GM19467 (cell line): ENCODE measurements at regions not wholly inside any gene's neighbourhood (a gene's known extent, or its start where the extent isn't known, plus 50 kb on each side); places are given as distances from the start of the nearest gene placed in this dataset.

Experiments used
- ATAC-seq: cut with Tn5 transposase; IDR thresholded peaks from one replicate; pipeline ENCODE4 v1.9.1; 2021; ENCODE audit warnings: mild to moderate bottlenecking, moderate library complexity; ENCODE audit not compliant: unreplicated experiment

DNA sequence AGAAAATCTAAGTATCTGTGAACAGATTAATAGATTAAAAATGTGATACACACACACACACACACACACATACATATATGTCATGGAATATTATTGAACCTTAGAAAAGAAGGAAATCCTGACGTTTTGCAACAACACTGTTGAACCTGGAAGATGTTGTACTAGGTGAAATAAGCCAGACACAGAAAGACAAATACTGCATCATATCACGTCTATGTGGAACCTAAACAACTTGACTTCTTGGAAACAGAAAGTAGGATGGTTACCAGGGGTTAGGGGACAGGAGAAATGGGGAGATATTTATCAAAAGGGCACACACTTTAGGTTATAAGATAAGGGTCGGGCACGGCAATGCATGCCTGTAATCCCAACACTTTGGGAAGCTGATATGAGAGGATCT, 698.4 kb upstream of the ID2 start:
- ATAC-seq: no peak

DNA sequence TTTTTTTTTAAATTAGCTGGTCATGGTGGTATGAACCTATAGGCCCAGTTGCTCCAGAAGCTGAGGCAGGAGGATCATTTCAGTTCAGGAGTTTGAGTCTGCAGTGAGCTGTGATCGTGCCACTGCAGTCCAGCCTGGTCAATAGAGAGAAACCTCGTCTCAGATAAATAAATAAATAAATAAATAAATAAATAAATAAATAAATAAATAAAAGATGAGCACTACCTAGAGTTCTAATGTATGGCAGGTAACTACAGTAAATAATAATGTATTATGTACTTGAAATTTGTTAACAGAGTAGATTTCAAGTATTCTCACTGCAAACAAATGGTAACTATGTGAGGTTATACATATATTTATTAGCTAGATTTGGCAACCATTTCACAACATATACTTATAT, 697.9 kb upstream of the ID2 start:
- no peak for ATAC-seq

DNA sequence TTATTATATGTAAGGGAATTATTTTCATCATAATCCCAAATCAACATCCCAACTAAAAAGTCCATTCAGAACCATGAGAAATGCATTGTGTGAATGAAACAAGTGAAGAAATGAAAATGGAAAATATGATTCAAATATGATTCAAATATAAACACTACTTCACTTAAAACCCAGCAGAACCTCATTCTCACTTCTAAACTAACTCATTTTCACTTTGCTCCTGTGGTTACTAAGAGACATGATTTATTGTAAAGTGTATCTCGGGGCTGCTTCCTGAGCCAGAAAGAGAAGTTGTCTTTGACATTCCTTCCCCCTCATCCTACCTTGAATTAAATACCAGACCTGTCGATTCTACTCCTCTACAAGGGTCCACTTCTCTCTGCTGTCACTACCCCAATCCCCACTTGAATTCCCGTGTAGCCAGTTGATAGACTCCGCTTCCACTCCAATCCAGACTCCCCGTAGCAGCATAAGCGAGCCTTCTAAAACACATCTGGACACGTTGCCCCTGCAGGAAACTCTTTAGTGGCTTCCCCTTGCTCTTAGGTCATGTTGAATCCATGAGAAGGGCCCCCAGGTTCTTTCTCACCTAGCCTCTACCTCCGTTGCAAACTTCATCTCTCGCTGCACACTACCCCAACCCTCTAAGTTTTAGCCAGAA, 697.0 kb upstream of the ID2 start:
- ATAC-seq: no peak

DNA sequence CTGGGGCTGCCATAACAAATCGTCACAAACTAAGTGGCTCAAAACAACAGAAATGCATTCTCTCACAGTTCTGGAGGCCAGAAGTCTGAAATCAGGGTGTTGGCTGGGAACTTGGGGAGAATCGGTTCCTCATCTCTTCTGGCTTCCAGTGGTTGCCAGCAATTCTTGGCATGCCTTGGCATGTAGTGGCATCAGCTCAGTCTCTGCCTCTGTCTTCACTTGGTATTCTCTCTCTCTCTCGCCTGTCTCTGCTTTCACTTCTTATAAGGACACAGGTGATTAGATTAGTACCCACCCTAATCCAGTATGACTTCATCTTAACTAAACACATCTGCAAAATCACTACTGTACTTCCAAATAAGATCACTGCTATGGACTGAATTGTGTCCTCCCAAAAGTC, 695.4 kb upstream of the ID2 start:
- ATAC-seq: no peak

GRCh38 chr2:7987992-7988391, 693.9 kb upstream of the ID2 start:
- no peak for ATAC-seq

DNA sequence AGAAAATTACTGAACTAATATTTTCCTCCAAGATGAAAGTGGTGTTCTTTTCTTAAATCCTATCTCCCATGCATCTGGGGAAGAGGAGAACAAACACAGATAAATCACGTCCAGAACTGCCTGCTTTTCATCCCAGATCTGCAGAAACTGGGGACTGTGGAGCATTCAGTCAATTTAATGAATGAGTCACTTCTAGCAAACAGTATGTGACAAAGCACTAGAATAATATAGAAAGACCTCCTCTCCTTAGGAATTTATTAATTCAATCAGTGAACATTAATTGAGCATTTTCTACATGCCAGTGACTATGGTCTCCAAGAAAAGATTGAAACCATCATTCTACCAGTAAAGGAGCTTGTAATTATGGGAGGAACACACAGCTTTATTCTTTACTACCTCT, 693.4 kb upstream of the ID2 start:
- ATAC-seq: no peak

GRCh38 chr2:7989823-7990222, 692.0 kb upstream of the ID2 start:
- ATAC-seq: no peak

DNA sequence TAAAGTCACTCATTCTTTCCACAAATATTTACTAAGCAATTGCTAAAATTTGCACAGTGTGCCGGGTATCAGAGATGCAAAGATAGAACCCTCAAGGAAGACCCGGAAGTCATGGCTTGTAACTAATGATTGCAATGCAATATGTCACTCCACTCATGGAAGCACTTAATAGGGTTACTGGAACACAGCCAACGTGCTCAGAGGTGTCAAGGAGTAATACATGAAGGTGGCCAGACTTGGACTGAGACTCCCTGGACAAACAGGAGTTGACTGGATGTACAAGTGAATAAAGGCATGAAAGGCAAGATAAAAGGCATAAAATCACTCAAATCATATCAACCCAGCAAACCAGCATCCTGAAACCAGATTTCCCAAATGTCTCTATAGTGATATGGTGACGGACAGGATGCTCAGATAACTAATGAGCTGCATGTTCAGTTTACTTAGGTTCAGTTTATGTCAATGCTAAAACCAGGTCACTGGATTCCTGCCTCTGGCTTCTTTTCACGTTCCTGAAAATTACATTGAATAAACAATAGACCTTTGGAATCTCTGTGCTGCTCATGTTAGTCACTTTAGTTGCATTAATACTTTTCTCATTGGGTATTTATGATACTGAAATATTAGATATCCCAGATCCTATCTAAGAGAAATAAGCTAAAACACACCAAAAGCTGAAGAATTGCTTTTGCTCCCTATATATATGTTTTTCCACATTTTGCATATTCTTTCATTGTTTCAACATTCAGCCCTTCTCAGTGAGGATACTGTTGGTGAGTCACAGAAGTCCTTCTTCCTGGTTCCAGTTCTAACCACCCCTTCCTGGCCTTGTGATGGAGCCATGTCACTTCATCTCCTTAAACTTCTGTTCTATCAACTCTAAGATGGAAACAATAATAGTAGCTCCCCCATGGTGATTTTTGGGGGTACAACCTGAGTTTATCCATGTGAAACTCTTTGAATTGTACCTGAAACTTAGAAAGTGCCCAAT, 688.9 kb upstream of the ID2 start:
- ATAC-seq: no peak

DNA sequence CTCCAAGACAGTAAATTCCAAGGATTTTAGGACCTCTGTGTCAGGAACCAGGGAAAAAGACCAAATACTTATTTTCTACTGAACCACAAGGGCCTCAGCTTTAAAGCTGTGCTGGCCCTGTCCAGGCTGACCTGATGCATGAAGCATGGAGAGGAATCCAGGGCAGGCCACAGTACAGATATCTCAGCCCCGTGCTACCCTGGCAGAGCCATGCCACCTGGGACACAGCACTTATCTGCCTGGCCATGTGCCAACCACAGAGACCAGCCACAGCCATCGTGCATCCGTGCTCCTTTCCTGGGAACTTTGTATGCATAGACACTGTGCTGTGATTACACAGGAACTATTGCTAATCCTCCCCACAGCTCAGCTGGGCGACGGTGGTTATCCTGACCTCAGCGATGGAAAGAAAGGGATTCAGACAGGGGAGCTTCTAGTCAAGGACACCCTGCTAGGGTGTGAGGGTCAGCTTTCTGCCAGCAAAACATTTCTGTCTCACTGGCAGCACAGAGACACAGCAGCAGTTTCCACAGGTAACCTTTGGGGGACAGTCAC, 687.4 kb upstream of the ID2 start:
- no peak for ATAC-seq

- no peak for ATAC-seq
Measured at GRCh38 chr2:7997279-7997678, 684.6 kb upstream of the ID2 start.

DNA sequence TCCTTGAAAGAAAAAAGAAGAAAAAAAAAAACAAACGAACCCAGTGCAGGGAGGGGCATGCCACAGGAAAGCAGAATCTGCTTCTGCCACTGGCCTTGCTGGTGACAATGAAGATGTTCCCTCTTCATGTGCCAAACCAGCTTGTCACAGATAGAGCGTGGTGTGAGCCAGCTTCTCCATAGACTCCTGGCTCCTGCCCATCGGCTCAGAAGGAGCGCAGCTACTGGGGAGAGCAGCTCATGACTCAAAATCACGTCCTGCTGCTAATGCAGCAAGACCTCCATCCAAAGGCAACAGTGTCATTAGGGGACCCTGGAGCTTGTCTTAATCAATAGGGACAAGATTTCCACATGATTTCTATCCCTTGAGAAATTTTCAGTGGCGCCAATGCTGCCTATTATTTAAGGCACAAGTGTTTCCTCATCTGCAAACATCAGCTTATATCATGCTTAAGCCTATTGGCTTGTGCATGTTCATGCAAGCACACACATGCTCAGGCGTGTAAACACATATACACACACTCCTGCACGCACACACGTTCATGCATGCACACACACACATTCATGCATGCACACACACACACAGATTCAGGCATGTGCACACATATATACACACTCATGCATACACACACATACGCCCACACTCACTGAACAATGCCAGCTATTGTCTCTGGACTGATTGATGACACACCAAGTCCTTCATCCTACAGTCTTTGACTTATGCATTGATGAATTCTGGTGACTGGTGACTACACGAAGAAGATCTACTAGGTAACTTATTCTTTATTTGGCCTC, 682.0 kb upstream of the ID2 start:
- no peak for ATAC-seq

DNA sequence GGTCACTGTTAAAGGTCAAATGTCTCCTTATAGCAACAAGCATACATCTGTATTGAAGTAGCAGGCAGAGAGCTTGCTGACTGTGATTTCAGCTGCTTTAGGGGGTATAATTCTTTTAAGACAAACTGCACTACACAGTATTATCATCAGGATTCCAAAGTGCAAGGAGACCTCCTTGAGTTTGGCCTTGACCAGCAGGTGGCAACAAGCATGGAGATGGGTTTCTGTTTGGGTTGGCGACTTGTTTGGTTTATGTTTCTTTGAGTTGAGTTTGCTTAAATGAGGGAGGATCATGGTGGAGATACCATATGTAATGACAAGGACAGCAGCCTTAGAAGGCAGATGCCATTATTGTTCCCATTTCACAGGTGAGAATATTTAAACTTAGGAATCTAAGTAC, 681.0 kb upstream of the ID2 start:
- ATAC-seq: no peak

DNA sequence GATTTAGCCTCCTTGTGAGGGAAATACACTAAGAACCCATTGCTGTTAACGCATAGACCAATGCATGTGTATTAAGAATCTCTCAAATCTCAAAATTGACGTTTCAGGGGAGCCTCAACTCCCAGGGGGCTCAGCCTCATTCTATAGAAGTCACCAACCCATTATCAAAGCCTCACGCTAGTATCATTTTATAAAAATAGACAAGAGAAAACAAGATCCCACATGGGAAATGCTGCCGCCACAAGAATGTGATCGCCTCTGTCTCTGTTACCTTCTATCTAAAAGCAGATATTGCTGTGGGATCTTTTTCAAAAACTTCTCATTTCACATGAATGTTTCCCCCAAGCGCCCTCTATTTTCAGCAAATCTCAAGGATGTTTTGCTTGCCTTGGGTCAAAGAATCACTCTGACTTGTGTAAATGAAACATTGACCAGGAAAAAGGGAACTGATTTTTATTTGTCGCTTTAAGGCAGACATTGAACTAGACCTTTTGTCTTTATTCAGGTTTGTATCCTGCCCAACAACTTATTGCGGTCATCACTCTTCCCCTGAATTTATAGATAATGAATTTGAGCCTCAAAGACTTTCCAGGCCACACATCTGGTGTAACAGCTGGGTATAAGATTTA, 679.0 kb upstream of the ID2 start:
- no peak for ATAC-seq

DNA sequence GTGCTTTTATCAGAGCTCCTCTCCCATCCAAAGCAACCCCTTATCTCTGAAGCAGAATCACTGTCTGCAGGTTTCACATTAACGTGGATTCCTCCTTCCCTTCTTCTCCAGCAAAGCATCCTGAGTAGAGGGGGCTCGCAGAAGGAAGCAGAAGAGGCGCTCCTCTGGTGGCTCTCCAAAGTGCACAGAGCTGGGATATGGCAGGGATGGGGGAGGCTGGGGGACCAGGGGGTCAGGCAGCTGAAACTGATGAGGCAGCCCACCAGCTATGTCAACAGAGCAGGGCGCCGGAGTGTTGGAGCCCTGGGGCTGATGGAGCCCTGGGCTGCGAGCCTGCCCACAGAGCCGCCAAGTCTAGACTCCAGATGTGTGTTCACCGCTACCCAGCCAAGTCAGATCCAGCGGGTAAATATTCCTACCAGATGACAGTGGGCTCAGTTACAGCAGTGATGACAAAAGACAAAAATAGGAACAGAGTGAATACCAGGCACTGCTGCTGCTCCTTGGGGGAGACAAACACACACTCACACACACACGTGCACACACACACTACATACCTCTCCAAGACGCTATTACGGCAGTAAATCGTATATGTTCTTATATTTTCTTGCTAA, 678.3 kb upstream of the ID2 start:
- no peak for ATAC-seq

DNA sequence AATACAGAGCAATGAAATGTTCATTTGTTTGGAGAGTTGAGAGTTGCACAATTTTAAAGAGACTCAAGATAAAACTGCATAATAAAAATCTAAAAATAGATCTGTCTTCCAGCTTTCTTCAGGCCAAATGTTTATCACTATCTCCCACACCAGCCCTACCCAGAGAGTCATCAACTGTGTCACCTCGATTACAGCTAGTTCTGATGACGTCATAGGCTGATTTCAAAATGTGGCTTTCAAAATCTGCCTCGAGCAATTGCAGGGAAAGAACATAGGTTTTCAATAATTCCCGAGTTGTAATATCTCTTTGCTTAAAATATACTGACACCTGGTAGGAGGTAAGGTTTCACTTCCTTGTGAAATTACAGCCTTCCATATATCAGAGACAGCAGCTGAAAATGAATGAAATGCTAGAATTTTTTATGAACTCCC, 677.6 kb upstream of the ID2 start:
- ATAC-seq: no peak

- no peak for ATAC-seq
Measured at GRCh38 chr2:8006181-8006580, 675.7 kb upstream of the ID2 start.

DNA sequence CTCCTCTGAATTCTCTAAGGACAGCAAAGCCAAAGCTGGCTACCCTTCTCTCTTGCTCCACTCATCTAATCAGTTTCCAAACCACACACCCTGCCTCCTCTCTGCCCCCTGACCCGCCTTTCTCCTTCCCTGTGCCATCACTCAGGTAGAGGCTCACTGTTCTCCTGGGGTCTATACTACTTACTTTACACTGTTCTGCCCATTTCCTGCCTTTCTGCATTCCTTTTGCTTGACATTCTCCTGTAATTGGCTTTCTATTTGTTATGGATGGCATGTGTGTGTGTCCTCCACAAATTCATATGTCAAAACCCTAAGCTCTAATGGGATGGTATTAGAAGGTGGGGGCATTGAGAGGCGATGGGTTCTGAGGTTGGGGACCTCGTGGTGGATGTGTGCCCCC, 675.2 kb upstream of the ID2 start:
- ATAC-seq: no peak

DNA sequence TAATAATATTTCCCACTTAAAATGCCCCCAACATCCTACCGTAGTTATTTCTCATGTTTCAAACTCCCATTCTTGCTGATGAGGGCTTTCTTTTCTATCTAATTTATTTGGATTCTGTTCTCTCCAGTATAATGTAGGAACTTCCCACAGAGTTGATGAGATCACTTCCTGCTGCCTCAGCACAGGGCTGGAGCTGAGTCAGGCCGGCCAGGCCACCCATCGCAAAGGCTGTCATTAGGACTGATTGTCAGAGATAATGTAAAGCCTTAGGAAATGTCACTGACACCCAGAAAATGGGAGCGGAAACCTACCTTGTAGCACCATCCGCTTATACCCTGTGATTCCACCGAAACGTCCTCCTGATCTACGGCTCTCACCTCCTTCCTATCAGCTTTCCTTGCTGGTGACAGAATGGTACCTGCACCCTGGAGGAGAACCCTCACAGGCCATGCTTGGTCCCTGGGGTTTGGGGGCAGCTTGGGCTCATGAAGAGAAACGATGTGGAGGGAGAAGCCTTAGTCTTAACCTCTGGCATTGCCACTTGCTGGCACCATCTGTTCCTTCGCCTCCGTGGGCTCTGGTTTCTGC, 672.8 kb upstream of the ID2 start:
- ATAC-seq: no peak

DNA sequence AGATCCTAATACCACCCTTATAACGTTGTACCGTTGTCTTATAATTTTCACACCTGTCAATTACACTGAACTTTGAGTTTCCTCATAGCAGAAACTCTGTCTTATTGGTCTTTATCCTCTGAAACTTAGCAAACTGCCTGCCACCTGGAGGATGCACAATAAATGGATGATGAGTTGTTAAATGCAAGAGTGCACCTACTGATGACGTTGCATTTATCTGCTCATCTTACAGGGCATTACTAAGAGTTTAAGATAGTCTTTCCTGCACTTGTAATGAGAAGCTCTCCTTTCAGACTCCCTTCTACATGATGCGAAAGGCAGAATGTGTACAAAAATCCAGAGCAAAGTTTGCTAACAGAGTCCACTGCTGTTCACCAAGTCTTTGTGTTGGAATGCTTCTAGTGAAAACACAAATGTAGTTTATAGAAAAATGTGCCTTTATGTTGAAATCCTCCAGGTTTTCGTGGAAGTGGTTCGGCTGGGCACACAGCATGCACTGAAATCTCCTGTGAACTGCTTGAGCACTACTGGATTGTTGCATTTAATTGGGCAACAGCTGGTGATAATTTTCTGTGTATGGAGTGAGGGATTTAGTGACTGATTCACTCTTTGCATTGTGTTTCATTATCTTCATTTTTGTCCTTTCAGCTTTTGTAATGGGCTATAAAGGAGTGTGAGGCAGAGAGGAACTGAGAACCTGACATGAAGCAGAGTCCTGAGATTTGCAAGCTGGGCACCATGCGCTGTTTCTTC, 665.8 kb upstream of the ID2 start:
- no peak for ATAC-seq
